K562 (cell line): ENCODE measurements at regions not wholly inside any gene's neighbourhood (a gene's known extent, or its start where the extent isn't known, plus 50 kb on each side); places are given as distances from the start of the nearest gene placed in this dataset.

Experiments
- ATAC-seq: fragments of 200-7000 bp; cut with Tn5 transposase; 3 replicates; pipeline ENCODE4 v1.9.1; 2020; ENCODE audit warnings: moderate library complexity
- BruUV-seq: library from RNA; stranded (reverse); fragments of 400-500 nt; replicated peaks from 2 replicates; lab custom pipeline; 2021; lab: Mats Ljungman, UMichigan
- CTCF ChIA-PET: fragments of 300-600 bp; formaldehyde crosslinking; extraction: SDS; loops from one replicate; lab custom pipeline; 2021; ENCODE audit warnings: low intra/inter-chr PET ratio; lab: Yijun Ruan, JAX
- POLR2A ChIA-PET: fragments of 300-600, 350-650 bp; sonication (Branson Sonifier 250); formaldehyde crosslinking; extraction: SDS; loops from one replicate; lab custom pipeline; 2021; ENCODE audit warnings: antibody characterized with exemption, inconsistent platforms; lab: Yijun Ruan, JAX
- DNase-seq, 4 experiments: peaks; one replicate each; pipeline versions ENCODE4 v3.0.0 to v3.0.0-alpha.2; 2011 to 2018; ENCODE audit warnings: low spot score in 3 of 4, mixed read lengths in 3 of 4; ENCODE audit errors: extremely low read depth in 1 of 4
- FAIRE-seq: peaks from 2 replicates; lab custom pipeline; 2011; peaks lifted over from hg19 to GRCh38; lab: Jason Lieb, UNC
- H2AFZ ChIP-seq: 2 replicates; pipeline ENCODE4 v1.6.0; 2011; ENCODE audit warnings: low read depth, low read length, control low read depth, inconsistent platforms
- H3K27ac ChIP-seq: fragments of 200-600 bp; 3 replicates; pipeline ENCODE4 v1.8.0; 2011; ENCODE audit warnings: low read depth, mild to moderate bottlenecking, control low read depth, inconsistent platforms, low read length, moderate library complexity, mixed read lengths; ENCODE audit errors: extremely low read depth
- H3K27me3 ChIP-seq, 2 experiments: fragments of 300-600 bp in 1 of 2; 2 replicates in 1 of 2; 3 replicates in 1 of 2; pipeline versions ENCODE4 v1.6.0 to v1.8.0; 2011; ENCODE audit warnings: inconsistent platforms in 2 of 2, low read length in 2 of 2, mild to moderate bottlenecking in 1 of 2, mixed read lengths in 1 of 2, moderate library complexity in 1 of 2; ENCODE audit not compliant: control insufficient read depth in 2 of 2, insufficient read depth in 2 of 2
- H3K36me3 ChIP-seq: fragments of 300-600 bp; 3 replicates; pipeline ENCODE4 v1.8.0; 2011; ENCODE audit warnings: mild to moderate bottlenecking, low read length, inconsistent platforms; ENCODE audit not compliant: control insufficient read depth, insufficient read depth
- H3K4me1 ChIP-seq, 2 experiments: fragments of 200-600 bp in 1 of 2; replicated peaks in 1 of 2; 2 replicates in 1 of 2; 3 replicates in 1 of 2; pipeline versions ENCODE4 v1.5.1 to v1.8.0; 2011; ENCODE audit warnings: inconsistent platforms in 2 of 2, low read length in 2 of 2, mild to moderate bottlenecking in 1 of 2, mixed read lengths in 1 of 2, moderate library complexity in 1 of 2; ENCODE audit not compliant: control insufficient read depth in 2 of 2, insufficient read depth in 2 of 2
- H3K4me2 ChIP-seq: 2 replicates; pipeline ENCODE4 v1.6.1; 2011; ENCODE audit warnings: low read length, control low read depth, inconsistent platforms, mixed read lengths; ENCODE audit not compliant: insufficient read depth
- H3K4me3 ChIP-seq: fragments of 200-600 bp; sonication (generic), shearing (Covaris generic); 2 replicates; pipeline ENCODE4 v1.5.1; 2016; ENCODE audit warnings: control low read depth, inconsistent platforms
- H3K79me2 ChIP-seq: fragments of 200-600 bp; 3 replicates; pipeline ENCODE4 v1.8.0; 2011; ENCODE audit warnings: low read length, inconsistent platforms; ENCODE audit not compliant: control insufficient read depth, insufficient read depth
- H3K9ac ChIP-seq, 2 experiments: 2 replicates each; pipeline versions ENCODE4 v1.6.0 to v1.6.1; 2011; ENCODE audit warnings: low read depth in 2 of 2, low read length in 2 of 2, control low read depth in 1 of 2, inconsistent platforms in 1 of 2, mild to moderate bottlenecking in 1 of 2, mixed read lengths in 1 of 2; ENCODE audit not compliant: insufficient read depth in 1 of 2
- H3K9me1 ChIP-seq: one replicate; pipeline ENCODE4 v1.6.0; 2011; ENCODE audit warnings: inconsistent platforms, mild to moderate bottlenecking, low read length, moderate library complexity; ENCODE audit not compliant: control insufficient read depth, insufficient read depth
- H3K9me3 ChIP-seq: replicated peaks from 2 replicates; pipeline ENCODE4 v1.5.1; 2011; ENCODE audit warnings: low read depth, low read length, inconsistent platforms; ENCODE audit not compliant: control insufficient read depth, insufficient read depth
- H4K20me1 ChIP-seq: replicated peaks from 2 replicates; pipeline ENCODE4 v1.6.1; 2011; ENCODE audit warnings: low read length, inconsistent platforms, mixed read lengths; ENCODE audit not compliant: control insufficient read depth, insufficient read depth
- ILK ChIP-seq: fragments of 450-650 bp; IDR thresholded peaks from 2 replicates; pipeline ENCODE4 v1.6.1; 2016; ENCODE audit warnings: missing genetic modification characterization, low read depth, mild to moderate bottlenecking, missing compliant biosample characterization, moderate library complexity, borderline replicate concordance
- MECOM ChIP-seq: fragments of 250-450 bp; sonication (Bioruptor Pico); IDR thresholded peaks from 2 replicates; pipeline ENCODE4 v1.8.0; 2022; ENCODE audit warnings: inconsistent platforms
- NFIC ChIP-seq: fragments of 450-650 bp; IDR thresholded peaks from 2 replicates; pipeline ENCODE4 v1.6.1; 2017; ENCODE audit warnings: mild to moderate bottlenecking, inconsistent platforms
- NR1H2 ChIP-seq: sonication (generic); formaldehyde crosslinking; IDR thresholded peaks from 2 replicates; pipeline ENCODE4 v1.4.0; 2020; ENCODE audit warnings: mild to moderate bottlenecking, missing genetic modification reagents
- RB1 ChIP-seq: fragments of 450-650 bp; IDR thresholded peaks from 2 replicates; pipeline ENCODE4 v1.6.1; 2017; ENCODE audit warnings: low read depth, mild to moderate bottlenecking
- TBP ChIP-seq: optimal IDR thresholded peaks from 2 replicates; pipeline ENCODE3; 2011; ENCODE audit warnings: low read depth, low read length, improper control_type of control experiment
- ZKSCAN3 ChIP-seq: fragments of 250-450 bp; sonication (Bioruptor Pico); IDR thresholded peaks from 2 replicates; pipeline ENCODE4 v1.4.0; 2020
- ZNF140 ChIP-seq: fragments of 250-450 bp; sonication (Bioruptor Pico); IDR thresholded peaks from 2 replicates; pipeline ENCODE4 v1.8.0; 2021; ENCODE audit warnings: moderate library complexity, mild to moderate bottlenecking, inconsistent platforms
- ZZZ3 ChIP-seq: fragments of 450-650 bp; IDR thresholded peaks from 2 replicates; pipeline ENCODE4 v1.6.1; 2016; ENCODE audit warnings: antibody characterized with exemption, mild to moderate bottlenecking, moderate library complexity
- WGBS: fragments of 100-300 bp; shearing (Covaris generic); methylation state at CpG from one replicate; pipeline ENCODE4 v1.1.6; 2016; ENCODE audit warnings: low coverage, mixed read lengths; ENCODE audit not compliant: insufficient coverage; ENCODE audit errors: missing lambda C conversion rate; 5-methylcytosine and 5-hydroxymethylcytosine counted together
- in situ Hi-C: fragments of 300-500 bp; cut with MboI; formaldehyde crosslinking; loops from 4 replicates; pipeline ENCODE4 v1.15.0; 2018; ENCODE audit warnings: inconsistent platforms, mixed read lengths
- intact Hi-C: fragments of 100-400 bp; cut with micrococcal nuclease; formaldehyde crosslinking; loops from 2 replicates; pipeline ENCODE4 v1.14.2; 2022
- TF ChIP-seq, protein P1 (sequence below): fragments of 450-650 bp; formaldehyde crosslinking; IDR thresholded peaks from 2 replicates; pipeline ENCODE4 v1.4.0; 2020; ENCODE audit warnings: mild to moderate bottlenecking, moderate library complexity
- TF ChIP-seq, protein P2 (sequence below): sonication (generic); formaldehyde crosslinking; IDR thresholded peaks from 2 replicates; pipeline ENCODE4 v1.8.1; 2023; ENCODE audit warnings: mild to moderate bottlenecking, missing genetic modification reagents
- TF ChIP-seq, protein P3 (sequence below): sonication (generic); formaldehyde crosslinking; IDR thresholded peaks from 2 replicates; pipeline ENCODE4 v1.8.0; 2022; ENCODE audit warnings: mild to moderate bottlenecking, missing genetic modification reagents, borderline replicate concordance

DNA sequence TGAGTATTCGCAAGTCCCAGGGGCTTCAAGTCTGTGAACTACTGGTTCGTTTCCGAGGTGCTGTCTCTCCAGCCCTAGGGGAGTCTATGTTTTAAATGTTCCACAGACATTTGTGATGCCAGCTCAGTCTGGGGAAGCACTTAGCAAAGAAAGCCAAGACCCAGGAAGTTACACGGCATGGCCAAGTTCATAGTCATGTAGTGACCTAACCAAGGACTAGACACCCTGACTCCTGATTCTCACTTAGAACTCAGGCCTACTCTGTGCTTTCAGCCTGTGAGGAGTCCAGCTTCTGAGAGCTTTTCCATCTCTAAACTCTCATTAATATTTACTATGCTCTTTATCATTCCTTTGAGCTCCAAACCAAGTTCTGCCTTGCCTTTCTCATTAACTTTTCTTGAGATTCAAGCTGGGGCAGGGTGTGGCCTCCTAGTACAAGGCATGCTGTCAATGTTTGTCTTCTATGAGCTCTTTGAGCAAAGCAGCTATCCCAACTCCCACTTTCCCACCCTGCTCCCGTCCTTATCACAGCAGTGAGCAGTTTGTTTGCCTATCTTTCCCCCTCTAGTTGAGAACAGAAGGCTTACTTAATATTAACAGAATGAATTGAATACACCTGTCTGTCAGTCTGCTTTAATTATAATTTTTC is 105.4 kb upstream of the FAM9C start:
- Histone ChIP-seq H3K36me3 (no peaks in the 10 kb centered on the region), H3K9me1 (no peaks in the 10 kb centered on the region), H3K4me3 (no peak overlapping the region), H3K79me2 (no peaks in the 10 kb centered on the region), H3K27ac (no peak overlapping the region), H3K4me2 (no peak overlapping the region), H3K9ac (no peak overlapping the region), H2AFZ (no peak overlapping the region), H3K9me3 (peaks cover 4% of the 10 kb centered on the region; the same call in 1 of the 2 replicates), H4K20me1 (no peaks in the 10 kb centered on the region), H3K4me1 (no peaks in the 10 kb centered on the region; a peak in 1 of 5 replicates), H3K27me3 (no peaks in the 10 kb centered on the region)
- POLR2A ChIA-PET = interaction anchor here (0.6 kb wide), 1 partner anchor 340 kb away, joined by 3 read pairs; no protein-coding TSS in a partner anchor
- no peak for ATAC-seq
- 27% methylated on average over 5 of the region's 5 CpGs for WGBS
- no TSS peak for BruUV-seq
- CTCF ChIA-PET = no interaction called here
- intact Hi-C loops = no loop called here
- in situ Hi-C loops = loop anchor here (10.0 kb wide), 1 partner anchor 1455 kb away; no protein-coding TSS in a partner anchor
- no peak for FAIRE-seq
- no peak for DNase-seq
- TF ChIP-seq, protein P1, sequence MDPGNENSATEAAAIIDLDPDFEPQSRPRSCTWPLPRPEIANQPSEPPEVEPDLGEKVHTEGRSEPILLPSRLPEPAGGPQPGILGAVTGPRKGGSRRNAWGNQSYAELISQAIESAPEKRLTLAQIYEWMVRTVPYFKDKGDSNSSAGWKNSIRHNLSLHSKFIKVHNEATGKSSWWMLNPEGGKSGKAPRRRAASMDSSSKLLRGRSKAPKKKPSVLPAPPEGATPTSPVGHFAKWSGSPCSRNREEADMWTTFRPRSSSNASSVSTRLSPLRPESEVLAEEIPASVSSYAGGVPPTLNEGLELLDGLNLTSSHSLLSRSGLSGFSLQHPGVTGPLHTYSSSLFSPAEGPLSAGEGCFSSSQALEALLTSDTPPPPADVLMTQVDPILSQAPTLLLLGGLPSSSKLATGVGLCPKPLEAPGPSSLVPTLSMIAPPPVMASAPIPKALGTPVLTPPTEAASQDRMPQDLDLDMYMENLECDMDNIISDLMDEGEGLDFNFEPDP = no peak
- TF ChIP-seq MECOM (CRISPR knock-in tag) = no peak
- no peak for TF ChIP-seq ZNF140
- TF ChIP-seq RB1 = no peak
- TF ChIP-seq, protein P2, sequence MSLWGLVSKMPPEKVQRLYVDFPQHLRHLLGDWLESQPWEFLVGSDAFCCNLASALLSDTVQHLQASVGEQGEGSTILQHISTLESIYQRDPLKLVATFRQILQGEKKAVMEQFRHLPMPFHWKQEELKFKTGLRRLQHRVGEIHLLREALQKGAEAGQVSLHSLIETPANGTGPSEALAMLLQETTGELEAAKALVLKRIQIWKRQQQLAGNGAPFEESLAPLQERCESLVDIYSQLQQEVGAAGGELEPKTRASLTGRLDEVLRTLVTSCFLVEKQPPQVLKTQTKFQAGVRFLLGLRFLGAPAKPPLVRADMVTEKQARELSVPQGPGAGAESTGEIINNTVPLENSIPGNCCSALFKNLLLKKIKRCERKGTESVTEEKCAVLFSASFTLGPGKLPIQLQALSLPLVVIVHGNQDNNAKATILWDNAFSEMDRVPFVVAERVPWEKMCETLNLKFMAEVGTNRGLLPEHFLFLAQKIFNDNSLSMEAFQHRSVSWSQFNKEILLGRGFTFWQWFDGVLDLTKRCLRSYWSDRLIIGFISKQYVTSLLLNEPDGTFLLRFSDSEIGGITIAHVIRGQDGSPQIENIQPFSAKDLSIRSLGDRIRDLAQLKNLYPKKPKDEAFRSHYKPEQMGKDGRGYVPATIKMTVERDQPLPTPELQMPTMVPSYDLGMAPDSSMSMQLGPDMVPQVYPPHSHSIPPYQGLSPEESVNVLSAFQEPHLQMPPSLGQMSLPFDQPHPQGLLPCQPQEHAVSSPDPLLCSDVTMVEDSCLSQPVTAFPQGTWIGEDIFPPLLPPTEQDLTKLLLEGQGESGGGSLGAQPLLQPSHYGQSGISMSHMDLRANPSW (CRISPR knock-in tag) = no peak
- no peak for TF ChIP-seq NFIC
- TF ChIP-seq ZKSCAN3 (CRISPR knock-in tag) = no peak
- TF ChIP-seq ILK (tag) = no peak
- TF ChIP-seq, protein P3, sequence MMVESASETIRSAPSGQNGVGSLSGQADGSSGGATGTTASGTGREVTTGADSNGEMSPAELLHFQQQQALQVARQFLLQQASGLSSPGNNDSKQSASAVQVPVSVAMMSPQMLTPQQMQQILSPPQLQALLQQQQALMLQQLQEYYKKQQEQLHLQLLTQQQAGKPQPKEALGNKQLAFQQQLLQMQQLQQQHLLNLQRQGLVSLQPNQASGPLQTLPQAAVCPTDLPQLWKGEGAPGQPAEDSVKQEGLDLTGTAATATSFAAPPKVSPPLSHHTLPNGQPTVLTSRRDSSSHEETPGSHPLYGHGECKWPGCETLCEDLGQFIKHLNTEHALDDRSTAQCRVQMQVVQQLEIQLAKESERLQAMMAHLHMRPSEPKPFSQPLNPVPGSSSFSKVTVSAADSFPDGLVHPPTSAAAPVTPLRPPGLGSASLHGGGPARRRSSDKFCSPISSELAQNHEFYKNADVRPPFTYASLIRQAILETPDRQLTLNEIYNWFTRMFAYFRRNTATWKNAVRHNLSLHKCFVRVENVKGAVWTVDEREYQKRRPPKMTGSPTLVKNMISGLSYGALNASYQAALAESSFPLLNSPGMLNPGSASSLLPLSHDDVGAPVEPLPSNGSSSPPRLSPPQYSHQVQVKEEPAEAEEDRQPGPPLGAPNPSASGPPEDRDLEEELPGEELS (CRISPR knock-in tag) = no peak
- no peak for TF ChIP-seq TBP
- no peak for TF ChIP-seq ZZZ3
- TF ChIP-seq NR1H2 (CRISPR knock-in tag) = no peak
